Kidney capillary endothelial cell (primary cell): ENCODE measurements at regions not wholly inside any gene's neighbourhood (a gene's known extent, or its start where the extent isn't known, plus 50 kb on each side); places are given as distances from the start of the nearest gene placed in this dataset.

ENCODE experiments used
- DNase-seq: peaks from one replicate; pipeline ENCODE4 v3.0.0-alpha.2; 2018; ENCODE audit warnings: low spot score

DNA sequence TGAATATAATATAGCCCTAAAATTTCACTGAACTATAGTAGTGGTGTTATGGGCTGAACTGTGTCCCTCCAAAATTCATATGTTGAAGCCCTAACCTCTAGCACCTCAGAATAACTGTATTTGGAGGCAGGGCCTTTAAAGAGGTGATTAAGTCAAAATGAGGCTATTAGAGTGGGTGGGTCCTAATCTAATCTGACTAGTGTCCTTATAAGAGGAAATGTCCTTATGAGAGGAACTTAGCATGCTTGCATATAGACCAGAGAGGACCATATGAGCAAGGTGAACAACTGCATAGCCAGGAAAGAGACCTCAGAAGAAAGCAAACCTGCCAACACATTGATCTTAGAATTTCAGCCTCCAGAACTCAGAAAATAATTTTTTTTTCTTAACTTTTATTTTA is 238.4 kb downstream of the ZEB2 start:
- no peak for DNase-seq

DNA sequence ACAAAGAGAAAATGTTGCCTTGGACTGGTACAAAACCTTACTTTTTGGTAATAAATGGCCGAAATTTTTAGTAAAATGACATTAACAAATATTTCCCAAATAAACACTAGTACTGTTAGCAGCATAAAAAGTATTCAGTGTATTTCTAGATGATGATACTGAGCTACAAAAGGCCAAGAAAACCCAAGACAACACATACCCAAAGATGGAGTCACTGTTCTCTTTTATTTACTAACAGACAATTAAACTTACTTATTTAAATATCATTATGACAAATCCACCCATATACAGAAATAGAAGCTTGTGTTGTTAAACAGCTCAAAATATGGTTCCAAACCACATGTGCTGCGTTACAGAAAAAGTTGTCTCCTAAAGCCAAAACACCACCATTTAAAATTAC is 239.9 kb downstream of the ZEB2 start:
- no peak for DNase-seq

DNA sequence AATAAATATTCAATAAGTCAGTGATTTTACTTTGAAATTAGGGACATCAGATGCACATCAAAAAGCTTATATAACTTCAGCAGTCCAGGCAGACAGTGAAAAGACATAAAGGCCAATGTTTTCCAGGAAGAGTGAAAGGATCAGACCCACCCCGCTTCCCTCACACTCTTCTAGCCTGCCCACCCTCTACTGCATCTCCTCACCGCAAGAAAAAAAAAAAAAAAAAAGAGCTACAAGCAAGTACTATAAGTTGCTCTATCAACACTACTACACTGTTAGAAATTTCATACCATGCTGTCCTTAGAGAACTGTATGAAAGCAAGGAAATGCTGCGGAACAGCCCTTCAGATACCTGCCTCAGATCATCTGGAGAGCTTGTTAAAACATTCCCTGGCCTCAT is 240.8 kb downstream of the ZEB2 start:
- DNase-seq: no peak

DNA sequence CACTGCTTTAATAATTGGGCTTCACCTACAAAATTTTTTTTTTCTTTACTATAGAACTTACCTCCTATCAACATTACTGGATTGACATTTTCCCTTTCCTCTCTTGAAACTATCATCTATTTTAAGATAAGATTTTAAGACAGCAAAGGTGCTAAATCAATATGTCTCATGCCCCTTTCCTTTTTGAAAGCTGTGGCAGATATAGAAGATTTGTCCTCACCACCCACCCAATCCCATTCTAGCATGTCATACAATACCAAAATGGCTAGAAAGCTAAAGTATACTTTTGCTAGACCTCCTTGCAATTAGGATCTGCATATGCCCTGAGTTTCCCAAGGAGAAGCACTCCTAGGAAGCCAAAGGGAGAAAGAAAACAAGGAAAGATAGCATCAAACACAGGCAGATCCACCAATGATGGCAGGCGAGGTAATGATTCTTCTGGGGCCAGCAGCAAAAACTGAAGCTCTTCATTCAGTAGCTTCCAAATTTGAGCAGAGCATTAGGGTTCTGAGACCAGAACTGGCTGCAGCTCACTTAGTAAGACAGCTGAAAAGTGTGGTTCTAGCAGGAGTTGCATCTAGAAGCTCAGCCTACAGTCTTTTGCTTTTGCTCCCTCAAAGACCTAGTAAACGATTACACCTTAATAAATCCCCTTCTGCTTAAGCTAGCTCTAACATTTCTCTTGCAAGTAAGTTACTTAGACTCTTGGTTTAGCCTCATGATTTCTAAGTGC is 242.1 kb downstream of the ZEB2 start:
- no peak for DNase-seq

DNA sequence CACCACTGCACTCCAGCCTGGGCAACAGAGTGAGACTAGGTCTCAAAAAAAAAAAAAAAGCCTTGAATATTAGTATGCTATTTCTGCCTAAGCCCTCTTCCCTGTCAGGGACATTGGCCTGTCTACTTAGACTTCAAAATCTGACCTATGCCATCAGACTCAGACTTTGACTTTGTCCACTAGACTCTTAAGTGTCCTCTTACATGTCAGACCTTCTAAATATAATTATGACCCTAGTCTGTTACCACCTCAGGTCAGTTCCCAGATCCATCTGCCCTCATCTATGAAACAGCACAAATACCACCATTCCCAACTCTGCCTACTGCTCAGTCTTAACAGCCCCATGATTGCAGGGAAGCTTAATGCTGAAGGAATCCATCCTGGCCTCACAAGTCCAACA is 244.6 kb downstream of the ZEB2 start:
- DNase-seq: no peak

DNA sequence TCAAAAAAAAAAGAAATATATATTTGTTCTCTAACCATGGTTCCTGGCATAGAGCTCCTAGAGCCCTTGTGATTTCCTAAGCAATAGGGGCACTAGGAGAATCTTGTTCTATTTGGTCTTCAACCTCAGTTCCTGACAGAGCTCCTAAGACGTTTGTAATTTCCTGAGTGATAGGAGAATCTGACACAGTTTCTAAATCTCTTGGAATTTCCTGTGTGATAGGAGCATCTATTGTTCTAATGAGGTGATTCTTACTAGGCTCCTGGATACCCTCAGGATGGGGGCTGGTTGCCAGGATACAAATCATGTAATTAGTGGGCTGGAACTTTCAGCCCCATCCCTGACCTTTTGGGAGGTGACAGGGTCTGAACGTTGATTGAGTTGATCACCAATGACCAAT is 245.8 kb downstream of the ZEB2 start:
- DNase-seq: peak; percentile 68

DNA sequence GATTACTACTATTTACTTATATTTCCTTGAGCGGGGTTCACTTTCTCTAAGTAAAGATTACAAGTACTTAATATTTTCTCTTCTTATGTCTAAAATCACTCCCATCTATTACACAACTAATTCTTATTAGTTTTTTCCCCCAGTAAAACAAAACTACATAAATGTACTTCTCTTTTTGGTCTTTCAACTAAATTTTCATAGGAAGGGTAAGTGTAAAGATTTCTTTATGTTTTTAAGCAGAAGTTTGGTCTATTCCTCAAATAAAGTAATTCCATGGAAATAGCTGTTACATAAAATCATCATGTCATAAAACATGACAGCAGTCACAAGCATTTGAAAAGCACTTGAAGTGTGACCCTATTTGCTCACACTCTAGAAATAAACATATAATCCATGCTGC is 249.0 kb downstream of the ZEB2 start:
- no peak for DNase-seq

DNA sequence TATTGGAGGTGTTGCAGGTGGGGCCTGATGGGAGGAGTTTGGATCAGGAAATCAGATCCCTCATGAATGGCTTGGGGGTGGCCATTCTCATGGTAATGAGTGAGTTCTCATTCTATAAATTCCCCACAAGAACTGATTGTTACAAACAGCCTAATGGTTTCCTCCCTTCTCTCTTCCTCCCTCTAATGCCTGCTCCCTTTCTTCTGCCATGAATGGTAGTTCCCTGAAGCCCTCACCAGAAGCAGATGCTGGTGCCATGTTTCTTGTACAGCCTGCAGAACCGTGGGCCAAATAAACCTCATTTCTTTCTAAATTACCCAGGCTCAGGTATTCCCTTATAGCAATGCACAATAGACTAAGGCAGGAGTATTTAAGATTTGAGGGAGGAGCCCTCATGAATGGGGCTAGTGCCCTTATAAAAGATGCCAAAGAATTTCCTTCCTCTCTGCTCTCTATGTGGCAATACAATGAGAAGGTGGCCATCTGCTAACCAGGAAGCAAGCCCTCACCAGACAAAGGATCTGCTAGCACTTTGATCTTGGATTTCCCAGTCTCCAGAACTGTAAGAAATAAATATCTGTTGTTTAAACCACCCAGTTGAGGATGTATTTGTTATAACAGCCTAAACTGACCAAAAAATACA is 251.8 kb downstream of the ZEB2 start:
- no peak for DNase-seq

DNA sequence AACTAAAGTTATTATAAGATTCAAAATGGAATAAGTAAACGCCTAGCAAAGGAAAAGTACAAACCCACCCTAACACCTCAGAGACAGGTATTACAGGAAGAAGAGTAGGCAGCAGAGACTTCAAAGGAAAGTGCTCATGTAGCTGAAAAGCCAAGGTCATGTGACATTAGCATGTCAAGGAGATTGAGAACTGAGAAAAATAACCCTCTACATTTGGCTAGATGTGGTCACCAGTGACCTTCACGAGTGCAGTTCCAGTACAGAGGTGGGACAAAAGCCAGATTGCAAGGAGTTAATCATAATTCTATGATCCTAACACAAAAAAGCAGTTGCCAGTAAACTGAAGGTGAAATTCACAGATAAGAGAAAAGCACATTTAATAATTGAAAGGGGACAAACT is 252.7 kb downstream of the ZEB2 start:
- no peak for DNase-seq

DNA sequence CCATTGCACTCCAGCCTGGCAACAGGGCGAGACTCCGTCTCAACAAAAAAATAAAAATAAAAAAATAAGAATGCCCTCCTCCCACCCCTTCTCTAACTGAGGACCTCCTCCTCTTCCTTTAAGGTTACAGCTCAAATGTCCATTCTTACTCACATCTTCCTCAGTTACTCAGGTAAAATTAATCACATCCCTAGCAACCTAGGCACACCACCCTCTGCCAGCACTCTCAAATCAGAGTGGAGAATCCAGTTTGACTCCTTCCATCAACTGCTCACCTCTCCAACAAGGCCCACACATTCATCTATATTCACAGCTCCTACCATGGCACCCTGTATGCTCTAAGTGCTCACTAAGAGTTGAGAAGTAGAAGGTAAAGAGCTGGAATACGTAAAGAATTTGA is 254.3 kb downstream of the ZEB2 start:
- DNase-seq: no peak

DNA sequence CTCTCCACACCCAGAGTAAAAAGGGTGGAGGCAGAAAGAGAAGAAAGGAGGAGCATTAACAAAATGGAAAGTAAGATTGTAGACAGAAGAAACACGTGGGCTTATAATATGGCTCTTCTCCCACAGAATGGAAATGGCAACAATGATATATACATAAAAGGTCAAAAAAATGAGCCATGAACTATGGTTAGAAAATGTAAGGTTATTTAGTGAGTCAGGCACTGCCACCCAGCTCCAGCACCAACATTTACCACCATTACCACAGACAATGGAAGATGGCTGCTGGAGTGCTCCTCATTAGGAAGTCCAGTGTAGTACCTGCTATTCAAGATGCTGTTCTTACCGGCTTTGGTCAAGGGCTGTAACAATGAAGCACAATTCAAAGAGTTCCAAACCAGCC is 258.0 kb downstream of the ZEB2 start:
- DNase-seq: no peak

DNA sequence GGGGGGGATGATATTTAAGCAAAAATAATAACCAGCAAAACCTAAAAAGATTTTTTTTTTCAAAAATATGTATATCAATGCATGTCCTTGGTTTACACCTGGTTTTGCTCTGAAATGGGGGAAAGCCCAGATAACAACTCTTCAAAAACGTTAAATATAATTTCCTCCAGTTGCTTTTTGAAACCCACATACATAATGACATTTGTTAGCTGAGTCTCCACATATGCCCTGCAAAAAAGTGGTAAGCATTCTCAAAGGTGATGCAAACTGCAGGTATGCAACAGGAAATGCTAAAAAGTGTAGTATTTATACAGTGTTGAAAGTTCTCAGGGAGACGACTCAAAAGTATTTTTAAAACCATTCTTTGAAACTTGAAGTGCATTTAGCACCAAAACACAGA is 258.6 kb downstream of the ZEB2 start:
- no peak for DNase-seq

DNA sequence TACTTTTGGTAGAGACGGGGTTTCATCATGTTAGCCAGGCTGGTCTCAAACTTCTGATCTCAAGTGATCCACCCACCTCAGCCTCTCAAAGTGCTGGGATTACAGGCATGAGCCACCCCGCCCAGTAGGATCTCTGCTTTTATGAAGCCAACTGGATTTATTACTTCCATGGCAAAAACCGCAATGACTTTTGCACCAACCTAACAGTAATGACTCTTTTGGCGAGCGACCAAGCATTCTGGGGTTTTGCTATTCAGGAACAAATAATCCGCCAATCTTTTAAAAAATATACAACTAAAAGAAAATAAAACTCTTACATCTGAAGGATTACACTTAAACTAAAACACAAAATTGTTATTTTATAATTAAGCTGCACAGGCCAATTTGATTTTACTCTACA is 260.6 kb downstream of the ZEB2 start:
- no peak for DNase-seq

DNA sequence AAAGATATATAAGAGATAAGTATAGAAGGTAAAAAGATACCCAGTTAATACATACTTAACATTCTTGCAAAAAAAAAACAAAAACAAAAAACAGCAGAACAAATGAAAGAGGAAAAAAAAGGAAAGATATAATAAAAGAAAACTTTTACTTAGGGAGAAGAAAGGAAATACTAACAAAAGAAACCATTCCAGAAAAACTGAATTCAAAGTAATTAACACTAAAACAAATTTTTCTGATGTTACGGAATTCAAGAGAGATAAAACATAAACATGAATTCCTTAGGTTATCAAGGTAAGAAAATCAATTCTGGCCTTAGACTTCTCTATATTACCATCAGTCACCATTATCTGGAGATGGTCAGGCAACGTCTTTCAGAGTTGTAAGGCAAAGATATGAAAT is 261.8 kb downstream of the ZEB2 start:
- no peak for DNase-seq

DNA sequence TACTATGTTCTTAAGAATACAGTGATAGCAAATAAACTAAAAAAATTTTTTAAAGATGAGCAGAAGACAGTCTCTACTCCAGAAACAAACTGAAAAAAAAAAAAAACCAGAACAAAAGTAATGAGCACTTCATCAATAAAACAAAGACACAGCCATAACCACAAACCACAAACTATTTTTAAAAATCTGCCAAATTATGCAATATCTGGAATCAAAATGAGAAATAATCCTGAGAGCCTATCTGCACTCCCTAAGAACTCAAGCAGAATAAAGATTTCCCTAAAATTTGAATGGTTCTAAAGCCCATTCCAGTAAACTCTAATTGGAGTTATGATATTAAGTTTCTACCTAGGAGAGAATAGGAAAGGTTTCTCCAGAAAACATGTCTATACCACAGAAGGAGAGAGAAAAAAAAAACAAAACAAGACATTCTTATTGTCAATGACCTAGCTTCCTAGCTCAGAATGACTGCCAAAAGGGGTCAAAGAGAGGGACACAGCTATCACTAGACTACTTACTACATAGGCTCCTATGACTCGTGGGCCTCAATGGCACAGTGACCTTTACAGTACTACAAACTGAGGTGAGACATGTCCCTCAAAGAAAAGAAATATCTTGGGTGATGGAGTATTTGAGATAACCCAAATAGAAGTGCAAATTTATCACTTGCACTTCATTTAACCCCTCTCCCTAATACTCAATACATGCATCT is 262.8 kb downstream of the ZEB2 start:
- no peak for DNase-seq

DNA sequence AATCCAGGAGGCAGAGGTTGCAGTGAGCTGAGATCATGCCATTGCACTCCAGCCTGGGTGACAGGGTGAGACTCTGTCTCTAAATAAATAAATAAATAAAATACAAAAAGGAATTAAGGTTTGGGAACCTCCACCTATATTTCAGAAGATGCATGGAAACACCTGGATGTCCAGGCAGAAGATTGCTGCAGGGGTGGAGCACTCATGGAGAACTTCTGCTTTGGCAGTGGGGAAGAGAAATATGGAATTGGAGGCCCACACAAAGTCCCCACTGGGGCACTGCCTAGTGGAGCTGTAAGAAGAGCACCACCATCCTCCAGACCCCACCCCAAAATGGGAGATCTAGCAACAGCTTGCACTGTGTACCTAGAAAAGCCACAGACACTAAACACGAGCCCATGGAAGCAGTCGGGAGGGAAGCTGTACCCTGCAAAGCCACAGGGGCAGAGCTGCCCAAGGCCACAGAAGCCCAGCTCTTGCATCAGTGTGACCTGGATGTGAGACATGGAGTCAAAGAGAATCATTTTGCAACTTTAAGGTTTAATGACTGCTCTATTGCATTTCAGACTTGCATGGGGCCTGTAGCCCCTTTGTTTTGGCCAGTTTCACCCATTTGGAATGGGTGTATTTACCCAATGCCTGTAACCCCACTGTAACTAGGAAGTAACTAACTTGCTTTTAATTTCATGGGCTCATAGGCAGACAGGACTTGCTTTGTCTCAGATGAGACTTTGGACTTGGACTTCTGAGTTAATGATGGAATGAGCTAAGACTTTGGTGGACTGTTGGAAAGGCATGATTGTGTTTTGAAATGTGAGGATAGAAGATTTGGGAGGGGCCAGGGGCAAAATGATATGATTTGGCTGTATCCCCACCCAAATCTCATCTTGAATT is 265.3 kb downstream of the ZEB2 start:
- DNase-seq: no peak

DNA sequence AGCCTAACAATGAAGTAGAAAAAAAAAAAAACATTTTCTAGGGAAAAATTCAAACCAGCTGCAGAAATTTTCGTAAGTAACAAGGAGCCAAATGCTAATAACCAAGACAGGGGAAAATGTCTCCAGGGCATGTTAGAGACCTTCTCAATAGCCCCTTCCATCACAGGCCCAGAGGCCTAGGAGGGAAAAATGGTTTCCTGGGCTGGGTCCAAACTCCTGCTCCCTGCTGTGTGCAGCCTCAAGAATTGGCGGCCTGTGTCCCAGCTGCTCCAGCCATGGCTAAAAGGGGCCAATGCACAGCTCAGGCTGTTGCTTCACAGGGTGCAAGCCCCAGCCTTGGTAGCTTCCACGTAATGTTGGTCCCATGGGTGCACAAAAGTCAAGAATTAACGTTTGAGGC is 266.2 kb downstream of the ZEB2 start:
- no peak for DNase-seq

DNA sequence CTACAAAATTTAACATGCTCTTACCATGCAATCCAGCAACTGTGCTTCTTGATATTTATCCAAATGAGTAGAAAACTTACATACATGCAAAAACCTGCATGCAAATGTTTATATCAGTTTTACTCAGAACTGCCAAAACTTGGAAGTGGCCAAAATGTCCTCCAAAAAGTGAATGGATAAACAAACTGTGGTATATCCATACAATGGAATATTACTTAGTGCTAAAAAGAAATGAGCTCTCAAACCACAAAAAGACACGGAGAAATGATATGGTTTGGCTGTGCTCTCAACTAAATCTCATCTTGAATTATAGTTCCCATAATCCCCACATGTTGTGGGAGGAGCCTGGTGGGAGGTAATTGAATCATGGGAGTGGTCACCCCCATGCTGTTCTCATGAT is 267.2 kb downstream of the ZEB2 start:
- DNase-seq: no peak

DNA sequence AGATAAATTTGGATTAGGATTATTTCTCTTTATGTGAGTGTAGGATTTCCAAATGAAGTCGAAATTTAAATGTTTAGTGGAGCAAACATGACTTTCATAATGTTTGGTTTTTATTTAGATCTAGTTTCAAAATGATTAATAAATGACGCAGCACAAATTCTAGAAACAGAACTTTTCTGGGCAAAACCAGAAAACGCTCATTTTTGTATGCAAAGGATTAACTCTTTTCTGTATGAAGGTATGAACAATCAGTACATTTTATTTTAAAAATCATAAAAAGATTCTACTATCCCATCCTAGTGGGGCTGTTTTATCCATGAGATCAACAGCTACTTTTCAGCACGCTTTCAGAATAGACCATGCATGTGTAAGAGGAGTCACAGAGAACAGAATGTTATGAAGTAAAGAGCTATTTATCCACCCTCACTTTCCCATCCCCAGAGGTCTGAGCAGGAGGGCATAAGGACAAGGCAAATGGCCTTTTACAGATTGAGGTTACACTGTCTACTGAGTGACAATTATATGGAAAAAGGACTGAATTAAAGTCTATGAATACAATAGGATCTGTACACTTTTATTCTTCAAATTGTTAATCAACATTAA is 270.8 kb downstream of the ZEB2 start:
- DNase-seq: no peak

DNA sequence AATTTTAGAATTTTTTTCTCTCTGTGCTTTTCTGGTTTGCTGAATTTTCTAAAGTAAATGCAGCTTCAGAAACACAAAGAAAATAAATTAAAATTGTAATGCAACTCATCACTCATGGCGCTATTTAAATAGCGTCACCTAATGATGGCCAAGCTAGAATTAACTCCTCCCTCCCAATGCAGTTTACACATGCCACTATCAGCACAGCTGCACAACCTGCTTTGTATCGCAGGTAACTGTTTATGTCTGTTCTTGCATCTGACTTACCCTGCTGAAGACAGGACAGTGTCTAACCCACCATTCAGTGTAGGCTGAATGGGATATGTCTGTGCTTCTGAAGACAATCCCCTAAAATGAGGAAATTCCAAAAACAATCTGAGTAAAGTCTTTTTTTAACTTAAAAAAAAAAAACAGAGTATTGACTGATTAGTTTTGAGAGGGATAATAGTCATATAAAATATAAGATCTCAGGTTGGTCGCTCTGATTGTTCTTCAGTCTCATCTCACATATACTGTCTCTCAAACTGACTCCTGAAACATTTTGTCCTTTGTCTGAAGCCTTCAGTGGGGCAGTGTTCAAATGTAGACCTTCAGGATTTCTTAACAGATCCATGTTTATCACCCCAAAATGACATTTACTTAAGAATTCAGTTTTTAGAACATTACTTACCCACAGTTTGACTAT is 271.4 kb downstream of the ZEB2 start:
- DNase-seq: no peak

DNA sequence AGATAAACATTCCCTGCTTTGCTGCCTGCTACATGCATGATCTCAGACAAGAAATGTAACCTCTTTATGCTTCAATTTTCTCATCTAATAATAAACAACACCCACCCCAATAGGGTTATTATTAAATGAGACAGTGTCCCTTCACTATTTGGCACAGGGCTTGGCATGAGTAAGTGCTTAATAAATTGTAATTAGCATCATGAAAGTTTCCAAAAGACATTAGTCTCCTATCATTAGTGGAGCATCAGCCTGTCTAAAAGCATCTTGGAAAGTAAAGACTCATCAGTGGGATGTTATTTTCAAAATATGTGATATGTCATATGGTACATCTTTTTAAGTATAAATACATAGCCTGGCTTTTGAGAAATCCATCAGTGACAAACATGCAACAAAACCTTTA is 275.0 kb downstream of the ZEB2 start:
- no peak for DNase-seq

DNA sequence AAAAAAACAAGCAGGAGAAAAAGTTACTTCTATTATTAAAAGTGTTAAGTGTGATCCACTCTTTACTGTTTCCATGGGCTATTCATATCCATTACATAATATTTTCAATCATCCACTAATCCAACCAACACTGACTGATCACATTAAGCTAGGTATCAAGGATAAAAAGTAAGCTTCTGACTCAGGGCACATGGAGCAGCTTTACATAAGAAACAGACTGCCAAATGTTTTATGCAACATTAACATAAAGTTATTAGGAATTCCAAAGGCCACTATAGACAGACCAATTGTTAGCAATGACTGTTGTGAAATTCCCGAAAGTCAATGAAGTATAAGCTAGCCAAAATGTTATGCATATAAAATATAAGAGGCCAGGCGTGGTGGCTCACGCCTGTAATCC is 277.6 kb downstream of the ZEB2 start:
- DNase-seq: no peak
